OCI-LY1 (cell line): ENCODE measurements at regions not wholly inside any gene's neighbourhood (a gene's known extent, or its start where the extent isn't known, plus 50 kb on each side); places are given as distances from the start of the nearest gene placed in this dataset.

Source experiments
- H2AFZ ChIP-seq: fragments of 200-600 bp; sonication (generic), shearing (Covaris generic); 2 replicates; pipeline ENCODE4 v1.6.0; 2014; ENCODE audit warnings: antibody characterized with exemption, mild to moderate bottlenecking, low read length
- H3F3A ChIP-seq: fragments of 200-600 bp; sonication (generic), shearing (Covaris generic); 2 replicates; pipeline ENCODE4 v1.6.0; 2014; ENCODE audit warnings: mild to moderate bottlenecking, antibody characterized with exemption, low read length, moderate library complexity; ENCODE audit not compliant: insufficient read depth
- H3K27ac ChIP-seq: fragments of 200-600 bp; sonication (generic); 2 replicates; pipeline ENCODE4 v1.5.1; 2014; ENCODE audit warnings: low read length, mixed run types, mild to moderate bottlenecking, low read depth; ENCODE audit not compliant: poor library complexity, severe bottlenecking
- H3K27me3 ChIP-seq: fragments of 200-600 bp; sonication (generic); 2 replicates; pipeline ENCODE4 v1.6.0; 2014; ENCODE audit warnings: antibody characterized with exemption, mild to moderate bottlenecking, low read length, moderate library complexity; ENCODE audit not compliant: insufficient read depth
- H3K36me3 ChIP-seq: fragments of 200-600 bp; sonication (generic); 2 replicates; pipeline ENCODE4 v1.6.1; 2014; ENCODE audit warnings: mild to moderate bottlenecking, antibody characterized with exemption, low read length, moderate library complexity, mixed read lengths; ENCODE audit not compliant: insufficient read depth
- H3K4me1 ChIP-seq: fragments of 200-600 bp; sonication (generic); 2 replicates; pipeline ENCODE4 v1.5.1; 2014; ENCODE audit warnings: mild to moderate bottlenecking, low read length, moderate library complexity; ENCODE audit not compliant: insufficient read depth, severe bottlenecking
- H3K4me2 ChIP-seq: fragments of 200-600 bp; sonication (generic), shearing (Covaris generic); 2 replicates; pipeline ENCODE4 v1.6.1; 2014; ENCODE audit warnings: low read length
- H3K4me3 ChIP-seq: fragments of 200-600 bp; sonication (generic); 2 replicates; pipeline ENCODE4 v1.5.1; 2014; ENCODE audit warnings: low read length, low read depth, mild to moderate bottlenecking, mixed read lengths; ENCODE audit not compliant: poor library complexity, severe bottlenecking
- H3K79me2 ChIP-seq: fragments of 200-600 bp; shearing (Covaris generic); 2 replicates; pipeline ENCODE4 v1.6.1; 2016; ENCODE audit warnings: mixed run types, low read length, mixed read lengths; ENCODE audit not compliant: insufficient read depth
- H3K9ac ChIP-seq: fragments of 200-600 bp; sonication (generic), shearing (Covaris generic); 2 replicates; pipeline ENCODE4 v1.6.1; 2014; ENCODE audit warnings: mild to moderate bottlenecking, low read length, mixed read lengths
- H3K9me2 ChIP-seq: fragments of 200-600 bp; sonication (generic), shearing (Covaris generic); 2 replicates; pipeline ENCODE4 v1.6.1; 2014; ENCODE audit warnings: low read depth, mild to moderate bottlenecking, low read length, mixed read lengths
- H3K9me3 ChIP-seq: fragments of 200-600 bp; shearing (Covaris generic); 2 replicates; pipeline ENCODE4 v1.6.1; 2014; ENCODE audit warnings: low read length, mixed read lengths
- H4K20me1 ChIP-seq: fragments of 200-600 bp; sonication (generic), shearing (Covaris generic); 2 replicates; pipeline ENCODE4 v1.6.0; 2016; ENCODE audit warnings: mild to moderate bottlenecking, low read length; ENCODE audit not compliant: insufficient read depth
- EZH2 ChIP-seq: fragments of 200-600 bp; sonication (generic), shearing (Covaris generic); IDR thresholded peaks from 2 replicates; pipeline ENCODE4 v1.8.0; 2017; ENCODE audit warnings: borderline replicate concordance, mixed run types, mild to moderate bottlenecking, antibody characterized with exemption, low read length, moderate library complexity, mixed read lengths
- TF ChIP-seq, protein P1 (sequence below): fragments of 200-600 bp; sonication (generic), shearing (Covaris generic); IDR thresholded peaks from 2 replicates; pipeline ENCODE4 v1.5.1; 2017; ENCODE audit warnings: mild to moderate bottlenecking, antibody characterized with exemption, low read length, moderate library complexity, mixed read lengths

DNA sequence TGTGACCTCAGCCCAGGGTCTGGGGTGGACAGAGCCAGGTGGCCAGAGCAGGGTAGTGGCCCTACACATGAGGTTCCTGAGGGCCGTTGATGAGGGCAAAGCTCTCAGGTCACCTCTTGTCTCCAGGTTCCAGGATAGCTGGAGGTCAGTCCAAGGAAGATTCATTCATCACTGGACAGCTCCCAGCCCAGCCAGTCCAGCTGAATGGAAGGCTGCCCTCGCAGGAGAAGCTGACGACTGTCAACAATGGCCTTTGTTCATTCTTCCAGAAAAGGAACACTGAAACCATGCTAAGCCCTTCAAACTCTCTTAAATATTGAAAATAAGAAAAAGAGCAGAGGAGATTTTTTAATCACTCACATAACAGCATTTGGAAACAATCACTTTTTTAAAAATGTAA, 169.7 kb upstream of the TBCA start:
- Histone ChIP-seq H3K4me1 (no peaks in the 10 kb centered on the region), H3F3A (no peaks in the 10 kb centered on the region), H3K4me2 (no peak overlapping the region), H3K4me3 (no peak overlapping the region), H3K9me3 (no peaks in the 10 kb centered on the region), H3K27ac (no peak overlapping the region), H2AFZ (no peak overlapping the region), H3K36me3 (no peaks in the 10 kb centered on the region), H3K9me2 (no peaks in the 10 kb centered on the region), H4K20me1 (no peaks in the 10 kb centered on the region), H3K9ac (no peak overlapping the region), H3K27me3 (no peaks in the 10 kb centered on the region), H3K79me2 (no peaks in the 10 kb centered on the region)
- TF ChIP-seq, protein P1, sequence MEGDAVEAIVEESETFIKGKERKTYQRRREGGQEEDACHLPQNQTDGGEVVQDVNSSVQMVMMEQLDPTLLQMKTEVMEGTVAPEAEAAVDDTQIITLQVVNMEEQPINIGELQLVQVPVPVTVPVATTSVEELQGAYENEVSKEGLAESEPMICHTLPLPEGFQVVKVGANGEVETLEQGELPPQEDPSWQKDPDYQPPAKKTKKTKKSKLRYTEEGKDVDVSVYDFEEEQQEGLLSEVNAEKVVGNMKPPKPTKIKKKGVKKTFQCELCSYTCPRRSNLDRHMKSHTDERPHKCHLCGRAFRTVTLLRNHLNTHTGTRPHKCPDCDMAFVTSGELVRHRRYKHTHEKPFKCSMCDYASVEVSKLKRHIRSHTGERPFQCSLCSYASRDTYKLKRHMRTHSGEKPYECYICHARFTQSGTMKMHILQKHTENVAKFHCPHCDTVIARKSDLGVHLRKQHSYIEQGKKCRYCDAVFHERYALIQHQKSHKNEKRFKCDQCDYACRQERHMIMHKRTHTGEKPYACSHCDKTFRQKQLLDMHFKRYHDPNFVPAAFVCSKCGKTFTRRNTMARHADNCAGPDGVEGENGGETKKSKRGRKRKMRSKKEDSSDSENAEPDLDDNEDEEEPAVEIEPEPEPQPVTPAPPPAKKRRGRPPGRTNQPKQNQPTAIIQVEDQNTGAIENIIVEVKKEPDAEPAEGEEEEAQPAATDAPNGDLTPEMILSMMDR = no peak
- TF ChIP-seq EZH2 = no peak

DNA sequence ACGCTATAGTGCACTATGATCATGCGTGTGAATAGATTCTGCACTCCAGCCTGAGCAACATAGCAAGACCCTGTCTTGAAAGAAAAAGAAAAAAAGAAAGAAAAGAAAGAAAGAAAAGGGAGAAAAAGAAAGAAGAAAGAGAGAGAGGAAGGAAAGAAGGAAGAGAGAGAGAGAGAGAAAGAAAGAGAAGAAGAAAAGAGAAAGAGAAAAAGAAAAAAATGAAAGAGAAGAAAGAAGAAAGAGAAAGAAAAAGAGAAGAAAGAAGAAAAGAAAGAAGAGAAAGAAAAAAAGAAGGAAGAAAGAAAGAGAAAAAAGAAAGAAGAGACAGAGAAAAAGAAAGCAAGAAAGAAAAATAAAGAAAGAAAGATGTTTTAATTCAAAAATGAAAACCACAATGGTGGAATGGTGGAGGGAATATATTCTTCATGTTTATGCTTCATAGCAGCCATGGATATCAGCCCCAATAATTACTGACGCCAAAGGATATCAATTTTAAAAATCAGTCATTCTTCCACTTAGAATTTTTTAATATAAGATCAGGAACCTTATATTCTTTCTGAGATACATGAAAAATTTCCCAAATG, 168.7 kb upstream of the TBCA start:
- Histone ChIP-seq H3K27ac (no peak overlapping the region), H3K79me2 (no peaks in the 10 kb centered on the region), H3K27me3 (no peaks in the 10 kb centered on the region), H3K4me2 (no peak overlapping the region), H3K4me1 (no peaks in the 10 kb centered on the region), H3K9ac (no peak overlapping the region), H3K36me3 (no peaks in the 10 kb centered on the region), H4K20me1 (no peaks in the 10 kb centered on the region), H2AFZ (no peak overlapping the region), H3F3A (no peaks in the 10 kb centered on the region), H3K9me3 (no peaks in the 10 kb centered on the region), H3K4me3 (no peak overlapping the region), H3K9me2 (no peaks in the 10 kb centered on the region)
- TF ChIP-seq, protein P1 = no peak
- no peak for TF ChIP-seq EZH2

DNA sequence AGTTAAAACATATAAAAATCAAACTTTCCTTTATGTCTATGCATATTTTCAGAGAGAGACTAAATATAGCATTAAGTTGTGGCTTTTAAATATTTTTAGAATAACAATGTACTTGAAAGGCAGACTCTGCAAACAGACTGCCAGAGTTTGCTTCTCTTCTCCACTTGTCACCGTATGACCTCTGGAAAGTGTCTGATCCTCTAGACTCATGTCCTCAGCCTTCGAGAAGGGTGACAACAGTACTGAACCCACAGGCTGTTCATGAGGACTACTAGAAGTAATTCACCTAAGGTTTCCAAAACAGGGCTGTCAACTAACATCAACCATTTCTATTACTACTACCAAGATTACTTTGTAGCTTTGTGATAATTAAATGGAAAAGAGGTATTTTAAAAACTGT, 167.7 kb upstream of the TBCA start:
- Histone ChIP-seq H2AFZ (no peak overlapping the region), H3F3A (no peaks in the 10 kb centered on the region), H3K9me3 (no peaks in the 10 kb centered on the region), H3K9me2 (no peaks in the 10 kb centered on the region), H3K79me2 (no peaks in the 10 kb centered on the region), H3K36me3 (no peaks in the 10 kb centered on the region), H3K27ac (no peak overlapping the region), H4K20me1 (no peaks in the 10 kb centered on the region), H3K4me3 (no peak overlapping the region), H3K27me3 (no peaks in the 10 kb centered on the region), H3K4me2 (no peak overlapping the region), H3K4me1 (no peaks in the 10 kb centered on the region), H3K9ac (no peak overlapping the region)
- TF ChIP-seq, protein P1 = no peak
- TF ChIP-seq EZH2 = no peak
